Astrocyte of the spinal cord (primary cell): ENCODE measurements at regions not wholly inside any gene's neighbourhood (a gene's known extent, or its start where the extent isn't known, plus 50 kb on each side); places are given as distances from the start of the nearest gene placed in this dataset.

ENCODE experiments used
- DNase-seq: peaks from one replicate; pipeline ENCODE4 v3.0.0; 2011; ENCODE audit warnings: low read depth, low spot score
- H3K4me3 ChIP-seq: 2 replicates; pipeline ENCODE4 v1.5.1; 2011; ENCODE audit warnings: low read depth, mild to moderate bottlenecking, low read length, moderate library complexity
- CTCF ChIP-seq: IDR thresholded peaks from 2 replicates; pipeline ENCODE4 v1.5.1; 2012; ENCODE audit warnings: low read depth, mild to moderate bottlenecking, low read length, inconsistent platforms
- in situ Hi-C: cut with HindIII; loops from 2 replicates; pipeline ENCODE4 v1.10.0; 2017; ENCODE audit warnings: low sequenced_read_pairs

- in situ Hi-C loops, result no loop called here
- H3K4me3 ChIP-seq, result no peak overlapping the region
- no peak for DNase-seq
- no peak for TF ChIP-seq CTCF
Measured at GRCh38 chr3:8444883-8445282, 56.7 kb upstream of the LMCD1 start.

- peak; percentile 98 for DNase-seq
- in situ Hi-C loops, result no loop called here
- H3K4me3 ChIP-seq, result no peak overlapping the region
- no peak for TF ChIP-seq CTCF
Measured at GRCh38 chr3:8445861-8446260, 55.8 kb upstream of the LMCD1 start.

GRCh38 chr3:8446845-8447244, 54.8 kb upstream of the LMCD1 start:
- no peak for DNase-seq
- no peak for TF ChIP-seq CTCF
- in situ Hi-C loops, result no loop called here
- H3K4me3 ChIP-seq, result no peak overlapping the region

- in situ Hi-C loops, result no loop called here
- TF ChIP-seq CTCF, result no peak
- H3K4me3 ChIP-seq, result no peak overlapping the region
- no peak for DNase-seq
Measured at GRCh38 chr3:8450618-8451017, 51.0 kb upstream of the LMCD1 start.

- no peak for TF ChIP-seq CTCF
Measured at GRCh38 chr3:8451696-8452095, 49.9 kb upstream of the LMCD1 start.

More at GRCh38 chr3:8451696-8452095, 49.9 kb upstream of the LMCD1 start:
- in situ Hi-C loops, result no loop called here
- H3K4me3 ChIP-seq, result no peak overlapping the region
- DNase-seq, result peak; percentile 58
